DOHH2 (cell line): ENCODE measurements at regions not wholly inside any gene's neighbourhood (a gene's known extent, or its start where the extent isn't known, plus 50 kb on each side); places are given as distances from the start of the nearest gene placed in this dataset.

Source experiments
- EZH2phosphoT487 ChIP-seq: fragments of 200-600 bp; sonication (generic); IDR thresholded peaks from 2 replicates; pipeline ENCODE4 v1.6.1; 2017; ENCODE audit warnings: borderline replicate concordance, mild to moderate bottlenecking, antibody characterized with exemption, low read length, moderate library complexity, mixed read lengths
- TF ChIP-seq, protein P1 (sequence below): fragments of 200-600 bp; sonication (generic); IDR thresholded peaks from one replicate; pipeline ENCODE4 v1.5.1; 2014; ENCODE audit warnings: antibody characterized with exemption, mild to moderate bottlenecking, low read depth, low read length; ENCODE audit not compliant: poor library complexity, severe bottlenecking

DNA sequence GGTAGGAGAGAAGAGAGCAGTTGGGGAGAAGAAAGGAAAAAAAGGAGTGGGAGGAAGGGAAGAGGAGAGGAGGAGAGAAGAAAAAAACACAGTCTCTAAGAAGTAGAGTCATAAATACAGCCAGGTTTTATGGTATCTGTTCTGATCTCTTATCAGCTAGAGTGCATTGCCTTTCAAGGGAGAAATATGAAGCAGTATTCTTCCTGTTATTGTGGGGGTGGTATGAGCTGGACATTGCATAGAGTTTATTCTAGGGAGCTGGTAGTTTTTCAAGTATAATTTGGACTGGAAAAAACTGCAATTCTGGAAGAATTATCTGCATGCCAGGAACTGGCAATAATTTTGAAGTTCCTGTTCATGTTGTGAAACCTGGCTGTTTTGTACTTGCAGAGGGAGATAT, 54.9 kb upstream of the TAB3 start:
- TF ChIP-seq, protein P1, sequence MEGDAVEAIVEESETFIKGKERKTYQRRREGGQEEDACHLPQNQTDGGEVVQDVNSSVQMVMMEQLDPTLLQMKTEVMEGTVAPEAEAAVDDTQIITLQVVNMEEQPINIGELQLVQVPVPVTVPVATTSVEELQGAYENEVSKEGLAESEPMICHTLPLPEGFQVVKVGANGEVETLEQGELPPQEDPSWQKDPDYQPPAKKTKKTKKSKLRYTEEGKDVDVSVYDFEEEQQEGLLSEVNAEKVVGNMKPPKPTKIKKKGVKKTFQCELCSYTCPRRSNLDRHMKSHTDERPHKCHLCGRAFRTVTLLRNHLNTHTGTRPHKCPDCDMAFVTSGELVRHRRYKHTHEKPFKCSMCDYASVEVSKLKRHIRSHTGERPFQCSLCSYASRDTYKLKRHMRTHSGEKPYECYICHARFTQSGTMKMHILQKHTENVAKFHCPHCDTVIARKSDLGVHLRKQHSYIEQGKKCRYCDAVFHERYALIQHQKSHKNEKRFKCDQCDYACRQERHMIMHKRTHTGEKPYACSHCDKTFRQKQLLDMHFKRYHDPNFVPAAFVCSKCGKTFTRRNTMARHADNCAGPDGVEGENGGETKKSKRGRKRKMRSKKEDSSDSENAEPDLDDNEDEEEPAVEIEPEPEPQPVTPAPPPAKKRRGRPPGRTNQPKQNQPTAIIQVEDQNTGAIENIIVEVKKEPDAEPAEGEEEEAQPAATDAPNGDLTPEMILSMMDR = no peak
- TF ChIP-seq EZH2phosphoT487 = no peak
